ENCODE measurements at regions not wholly inside any gene's neighbourhood (a gene's known extent, or its start where the extent isn't known, plus 50 kb on each side); places are given as distances from the start of the nearest gene placed in this dataset.

GRCh38 chr7:109158246-109158645 lies 588.6 kb downstream of the DNAJB9 start:
- WGBS (ENCODE audit: insufficient coverage): 67% methylated on average over 1 of the region's 3 CpGs
- no peak overlapping the region for H3K27ac Mint-ChIP-seq
- Histone ChIP-seq H3K27ac (ENCODE audit: low read depth in 1 of 2, low read length in 2 of 2) (no peak overlapping the region), H3K4me1 (ENCODE audit: control insufficient read depth in 1 of 2, insufficient read depth in 2 of 2, low read length in 2 of 2) (no peaks in the 10 kb centered on the region), H4K20me1 (ENCODE audit: insufficient read depth, low read length) (no peaks in the 10 kb centered on the region), H3K36me3 (replicated peaks in 1 of 2; ENCODE audit: control insufficient read depth in 1 of 2, insufficient read depth in 2 of 2, low read length in 2 of 2) (no peaks in the 10 kb centered on the region), H3K9ac (ENCODE audit: insufficient read depth, low read length, poor library complexity, severe bottlenecking) (no peak overlapping the region), H2AFZ (ENCODE audit: insufficient read depth, low read depth, low read length, poor library complexity, severe bottlenecking) (no peak overlapping the region), H3K79me2 (ENCODE audit: insufficient read depth, low read length) (no peaks in the 10 kb centered on the region), H3K9me3 (replicated peaks in 1 of 2; ENCODE audit: control insufficient read depth in 1 of 2, insufficient read depth in 1 of 2, low read length in 2 of 2) (peaks cover 4 to 9% of the 10 kb centered on the region in 2 donors), H3K4me3 (replicated peaks in 1 of 3; ENCODE audit: low read depth in 2 of 3, low read length in 3 of 3) (no peak overlapping the region), H3K4me2 (replicated peaks; ENCODE audit: extremely low read depth, low read length, poor library complexity, severe bottlenecking) (no peak overlapping the region), H3K27me3 (ENCODE audit: control insufficient read depth in 2 of 2, insufficient read depth in 2 of 2, low read length in 2 of 2) (no peaks in the 10 kb centered on the region)
- TF ChIP-seq CTCF (IDR thresholded peaks at IDR 0.05): no peak
- no peaks in the 10 kb centered on the region for H3K36me3 Mint-ChIP-seq
- no peaks in the 10 kb centered on the region for H3K4me1 Mint-ChIP-seq
- peaks cover 0 to 3% (median 0%) of the 10 kb centered on the region in 3 donors for H3K27me3 Mint-ChIP-seq (ENCODE audit: low read depth in 3 of 3)
- intact Hi-C loops (cut with micrococcal nuclease): no loop called here
- DNase-seq: no peak
- H3K4me3 Mint-ChIP-seq: no peak overlapping the region
- H3K9me3 Mint-ChIP-seq: peaks cover 2 to 12% (median 4%) of the 10 kb centered on the region in 7 donors

- no peak for DNase-seq
- Histone ChIP-seq H3K4me2 (replicated peaks; ENCODE audit: extremely low read depth, low read length, poor library complexity, severe bottlenecking) (no peak overlapping the region), H3K9me3 (replicated peaks in 1 of 2; ENCODE audit: control insufficient read depth in 1 of 2, insufficient read depth in 1 of 2, low read length in 2 of 2) (peaks cover 4 to 6% of the 10 kb centered on the region in 2 donors), H3K27ac (ENCODE audit: low read depth in 1 of 2, low read length in 2 of 2) (no peak overlapping the region), H3K36me3 (replicated peaks in 1 of 2; ENCODE audit: control insufficient read depth in 1 of 2, insufficient read depth in 2 of 2, low read length in 2 of 2) (no peaks in the 10 kb centered on the region), H3K9ac (ENCODE audit: insufficient read depth, low read length, poor library complexity, severe bottlenecking) (no peak overlapping the region), H3K4me1 (ENCODE audit: control insufficient read depth in 1 of 2, insufficient read depth in 2 of 2, low read length in 2 of 2) (no peaks in the 10 kb centered on the region), H3K27me3 (ENCODE audit: control insufficient read depth in 2 of 2, insufficient read depth in 2 of 2, low read length in 2 of 2) (no peaks in the 10 kb centered on the region), H2AFZ (ENCODE audit: insufficient read depth, low read depth, low read length, poor library complexity, severe bottlenecking) (no peak overlapping the region), H4K20me1 (ENCODE audit: insufficient read depth, low read length) (no peaks in the 10 kb centered on the region), H3K79me2 (ENCODE audit: insufficient read depth, low read length) (no peaks in the 10 kb centered on the region), H3K4me3 (replicated peaks in 1 of 3; ENCODE audit: low read depth in 2 of 3, low read length in 3 of 3) (no peak overlapping the region)
- Mint-ChIP-seq H3K9me3 (peaks cover 0 to 7% (median 4%) of the 10 kb centered on the region in 7 donors), H3K4me3 (no peak overlapping the region), H3K36me3 (no peaks in the 10 kb centered on the region), H3K27ac (no peak overlapping the region), H3K4me1 (no peaks in the 10 kb centered on the region), H3K27me3 (ENCODE audit: low read depth in 3 of 3) (no peaks in the 10 kb centered on the region)
- intact Hi-C loops (cut with micrococcal nuclease): no loop called here
- TF ChIP-seq CTCF (IDR thresholded peaks at IDR 0.05): no peak
These were observed 607.0 kb downstream of the DNAJB9 start for GRCh38 chr7:109176661-109177060.
